Testis (tissue), 2 donors: ENCODE measurements at regions not wholly inside any gene's neighbourhood (a gene's known extent, or its start where the extent isn't known, plus 50 kb on each side); places are given as distances from the start of the nearest gene placed in this dataset.

Experiments used
- DNase-seq: peaks from one replicate; pipeline ENCODE4 v3.0.0-alpha.2; 2019
- H3K27ac ChIP-seq, 2 donors: fragments of 200-600 bp; sonication (generic); one replicate each; pipeline ENCODE4 v1.5.1; 2019
- H3K27me3 ChIP-seq: fragments of 200-600 bp; sonication (generic); one replicate; pipeline ENCODE4 v1.5.1; 2019
- H3K36me3 ChIP-seq: fragments of 200-600 bp; sonication (generic); one replicate; pipeline ENCODE4 v1.5.1; 2017; ENCODE audit warnings: low read depth; ENCODE audit errors: missing control alignments
- H3K4me1 ChIP-seq: fragments of 200-600 bp; sonication (generic); one replicate; pipeline ENCODE4 v1.5.1; 2019
- H3K4me3 ChIP-seq, 2 donors: fragments of 200-600 bp; sonication (generic); one replicate each; pipeline ENCODE4 v1.5.1; 2017 to 2019
- H3K9me3 ChIP-seq: fragments of 200-600 bp; sonication (generic); one replicate; pipeline ENCODE4 v1.5.1; 2017
- POLR2A ChIP-seq: fragments of 450-650 bp; IDR thresholded peaks from one replicate; pipeline ENCODE4 v1.6.1; 2017; ENCODE audit warnings: antibody characterized with exemption, mild to moderate bottlenecking, moderate library complexity
- WGBS, 2 donors: methylation state at CpG; one replicate each; pipeline ENCODE4 v1.1.5; 2018; 5-methylcytosine and 5-hydroxymethylcytosine counted together
- intact Hi-C: fragments of 100-400 bp; cut with DNase I; formaldehyde crosslinking; loops from one replicate; pipeline ENCODE4 v1.15.1; 2023; ENCODE audit warnings: low total_unique reads
- TF ChIP-seq, protein P1 (sequence below), 3 experiments: fragments of 450-650 bp in 2 of 3; fragments of 200-600 bp in 1 of 3; sonication (generic) in 1 of 3; IDR thresholded peaks; one replicate each; pipeline ENCODE4 v1.5.1; 2016 to 2019; ENCODE audit warnings: antibody characterized with exemption in 3 of 3, mild to moderate bottlenecking in 2 of 3, moderate library complexity in 1 of 3

- intact Hi-C loops, result no loop called here
- WGBS, 2 donors, result 86 to 87% methylated on average over 5 of the region's 5 CpGs
These were observed 559.4 kb downstream of the DNAH5 start for GRCh38 chr5:13385066-13385465.

GRCh38 chr5:13382232-13382631 lies 562.3 kb downstream of the DNAH5 start:
- TF ChIP-seq, protein P1, sequence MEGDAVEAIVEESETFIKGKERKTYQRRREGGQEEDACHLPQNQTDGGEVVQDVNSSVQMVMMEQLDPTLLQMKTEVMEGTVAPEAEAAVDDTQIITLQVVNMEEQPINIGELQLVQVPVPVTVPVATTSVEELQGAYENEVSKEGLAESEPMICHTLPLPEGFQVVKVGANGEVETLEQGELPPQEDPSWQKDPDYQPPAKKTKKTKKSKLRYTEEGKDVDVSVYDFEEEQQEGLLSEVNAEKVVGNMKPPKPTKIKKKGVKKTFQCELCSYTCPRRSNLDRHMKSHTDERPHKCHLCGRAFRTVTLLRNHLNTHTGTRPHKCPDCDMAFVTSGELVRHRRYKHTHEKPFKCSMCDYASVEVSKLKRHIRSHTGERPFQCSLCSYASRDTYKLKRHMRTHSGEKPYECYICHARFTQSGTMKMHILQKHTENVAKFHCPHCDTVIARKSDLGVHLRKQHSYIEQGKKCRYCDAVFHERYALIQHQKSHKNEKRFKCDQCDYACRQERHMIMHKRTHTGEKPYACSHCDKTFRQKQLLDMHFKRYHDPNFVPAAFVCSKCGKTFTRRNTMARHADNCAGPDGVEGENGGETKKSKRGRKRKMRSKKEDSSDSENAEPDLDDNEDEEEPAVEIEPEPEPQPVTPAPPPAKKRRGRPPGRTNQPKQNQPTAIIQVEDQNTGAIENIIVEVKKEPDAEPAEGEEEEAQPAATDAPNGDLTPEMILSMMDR (IDR thresholded peaks at IDR 0.05), result no peak
- no peak for TF ChIP-seq POLR2A
- H3K36me3 ChIP-seq, result no peaks in the 10 kb centered on the region
- no peaks in the 10 kb centered on the region for H3K9me3 ChIP-seq
- H3K4me1 ChIP-seq, result no peaks in the 10 kb centered on the region
- intact Hi-C loops, result no loop called here
- no peak overlapping the region for H3K4me3 ChIP-seq
- no peaks in the 10 kb centered on the region for H3K27me3 ChIP-seq
- DNase-seq, result no peak
- 82 to 83% methylated on average over 3 of the region's 3 CpGs for WGBS, 2 donors
- H3K27ac ChIP-seq, result no peak overlapping the region

More at GRCh38 chr5:13385066-13385465, 559.4 kb downstream of the DNAH5 start:
- Histone ChIP-seq H3K27me3 (no peaks in the 10 kb centered on the region), H3K4me1 (no peaks in the 10 kb centered on the region), H3K9me3 (no peaks in the 10 kb centered on the region), H3K4me3 (no peak overlapping the region), H3K36me3 (no peaks in the 10 kb centered on the region), H3K27ac (no peak overlapping the region)
- no peak for DNase-seq
- TF ChIP-seq, protein P1 (IDR thresholded peaks at IDR 0.05), result no peak
- TF ChIP-seq POLR2A, result no peak

DNA sequence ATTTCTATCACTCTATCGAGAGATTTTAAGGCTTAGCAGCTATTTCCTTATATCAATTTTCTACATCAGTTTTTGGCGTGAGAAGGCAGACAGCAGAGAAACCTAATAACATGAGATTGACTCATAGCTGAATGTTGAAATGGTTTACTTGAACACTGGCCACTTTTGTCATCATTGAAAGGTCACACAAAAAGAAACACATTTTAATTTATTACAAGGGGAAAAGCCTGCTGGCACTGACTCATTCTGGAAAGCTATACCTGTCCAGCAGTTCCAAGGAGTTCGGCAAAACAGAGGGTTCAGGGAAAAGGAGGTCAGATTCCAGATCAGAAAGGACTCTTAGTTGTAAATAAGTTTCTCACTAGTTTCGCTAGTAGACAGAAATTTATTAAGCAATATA lies 566.4 kb downstream of the DNAH5 start:
- H3K36me3 ChIP-seq, result no peaks in the 10 kb centered on the region
- no peak overlapping the region for H3K27ac ChIP-seq
- intact Hi-C loops, result no loop called here
- TF ChIP-seq POLR2A, result no peak
- TF ChIP-seq, protein P1 (IDR thresholded peaks at IDR 0.05), result no peak
- no peaks in the 10 kb centered on the region for H3K27me3 ChIP-seq
- no peak overlapping the region for H3K4me3 ChIP-seq
- H3K4me1 ChIP-seq, result no peaks in the 10 kb centered on the region
- no peak for DNase-seq
- WGBS, 2 donors, result 77 to 93% methylated on average over 4 of the region's 4 CpGs
- H3K9me3 ChIP-seq, result no peaks in the 10 kb centered on the region

GRCh38 chr5:13359344-13359743 lies 585.1 kb downstream of the DNAH5 start:
- TF ChIP-seq POLR2A, result no peak
- TF ChIP-seq, protein P1 (IDR thresholded peaks at IDR 0.05), result no peak
- intact Hi-C loops, result no loop called here
- H3K4me1 ChIP-seq, result no peaks in the 10 kb centered on the region
- no peak overlapping the region for H3K4me3 ChIP-seq
- H3K9me3 ChIP-seq, result no peaks in the 10 kb centered on the region
- H3K36me3 ChIP-seq, result no peaks in the 10 kb centered on the region
- H3K27me3 ChIP-seq, result no peaks in the 10 kb centered on the region
- H3K27ac ChIP-seq, result no peak overlapping the region
- DNase-seq, result no peak

DNA sequence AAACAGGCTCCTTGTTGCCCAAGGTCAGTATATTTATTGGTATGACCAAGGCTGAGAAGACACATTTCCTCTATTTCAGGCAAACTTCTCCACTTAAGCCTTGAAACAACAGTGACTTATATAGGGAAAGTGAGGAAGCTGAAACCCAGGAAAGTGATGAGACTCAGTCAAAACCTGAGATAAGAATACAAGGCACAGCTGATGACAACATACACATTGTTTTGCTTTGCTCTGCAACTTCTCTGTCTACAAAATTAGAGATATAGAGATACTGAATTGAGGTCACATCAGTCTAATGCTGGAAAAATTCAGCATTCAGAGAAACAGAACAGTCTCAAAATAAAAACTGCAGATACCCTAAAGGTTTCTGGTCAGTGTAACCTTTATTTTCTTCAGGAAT lies 586.1 kb downstream of the DNAH5 start:
- H3K27ac ChIP-seq, result no peak overlapping the region
- no peaks in the 10 kb centered on the region for H3K36me3 ChIP-seq
- DNase-seq, result no peak
- no peak for TF ChIP-seq POLR2A
- TF ChIP-seq, protein P1 (IDR thresholded peaks at IDR 0.05), result no peak
- H3K4me3 ChIP-seq, result no peak overlapping the region
- H3K4me1 ChIP-seq, result no peaks in the 10 kb centered on the region
- intact Hi-C loops, result no loop called here
- no peaks in the 10 kb centered on the region for H3K9me3 ChIP-seq
- no peaks in the 10 kb centered on the region for H3K27me3 ChIP-seq
